ENCODE measurements at regions not wholly inside any gene's neighbourhood (a gene's known extent, or its start where the extent isn't known, plus 50 kb on each side); places are given as distances from the start of the nearest gene placed in this dataset.

DNA sequence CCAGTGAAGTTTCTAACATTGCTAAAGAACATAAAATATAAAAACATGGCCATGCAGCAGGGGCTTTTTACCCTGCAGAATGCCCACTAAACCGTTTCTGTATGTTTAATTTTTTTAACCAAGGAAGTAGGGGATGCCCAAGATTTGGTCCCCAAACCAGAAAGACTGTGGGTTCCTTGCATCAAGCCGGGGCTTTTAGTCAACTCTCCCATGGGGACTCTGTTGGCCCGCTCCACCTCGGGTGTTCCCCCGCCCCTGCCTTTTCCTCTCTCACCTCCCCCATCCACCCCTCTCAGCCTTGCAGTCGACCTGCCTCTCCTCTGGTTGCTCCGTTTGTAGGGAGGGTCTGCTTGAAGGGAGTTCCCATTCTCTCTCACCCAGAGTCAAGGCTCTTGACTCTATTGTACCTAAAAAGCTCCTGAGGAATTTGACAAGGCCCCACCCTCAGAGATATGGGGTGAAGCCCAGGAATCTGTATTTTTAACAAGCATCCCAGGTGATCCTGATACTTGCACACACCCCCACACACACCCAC, 117.5 kb downstream of the TOMM20 start:
- intact Hi-C loops (cut with micrococcal nuclease; ENCODE audit: unreplicated experiment) = no loop called here
- DNase-seq (ENCODE audit: low spot score) = no peak
- Histone ChIP-seq H3K27me3 (replicated peaks; ENCODE audit: insufficient read depth, low read depth, low read length, poor library complexity) (no peaks in the 10 kb centered on the region), H3K36me3 (ENCODE audit: insufficient read depth, low read length, poor library complexity, severe bottlenecking) (no peaks in the 10 kb centered on the region), H3K4me3 (ENCODE audit: low read depth, low read length, poor library complexity, severe bottlenecking) (no peak overlapping the region), H3K9me3 (ENCODE audit: low read depth, low read length, poor library complexity, severe bottlenecking) (no peaks in the 10 kb centered on the region), H3K4me1 (ENCODE audit: insufficient read depth, low read length, poor library complexity, severe bottlenecking) (no peaks in the 10 kb centered on the region), H3K27ac (ENCODE audit: low read depth, low read length, poor library complexity, severe bottlenecking) (no peak overlapping the region)
- ChIA-PET POLR2A (ENCODE audit: low non-redundant PET) (no interaction called here), CTCF (no interaction called here)
- BruUV-seq (replicated peaks) = no TSS peak
- TF ChIP-seq, protein P1, sequence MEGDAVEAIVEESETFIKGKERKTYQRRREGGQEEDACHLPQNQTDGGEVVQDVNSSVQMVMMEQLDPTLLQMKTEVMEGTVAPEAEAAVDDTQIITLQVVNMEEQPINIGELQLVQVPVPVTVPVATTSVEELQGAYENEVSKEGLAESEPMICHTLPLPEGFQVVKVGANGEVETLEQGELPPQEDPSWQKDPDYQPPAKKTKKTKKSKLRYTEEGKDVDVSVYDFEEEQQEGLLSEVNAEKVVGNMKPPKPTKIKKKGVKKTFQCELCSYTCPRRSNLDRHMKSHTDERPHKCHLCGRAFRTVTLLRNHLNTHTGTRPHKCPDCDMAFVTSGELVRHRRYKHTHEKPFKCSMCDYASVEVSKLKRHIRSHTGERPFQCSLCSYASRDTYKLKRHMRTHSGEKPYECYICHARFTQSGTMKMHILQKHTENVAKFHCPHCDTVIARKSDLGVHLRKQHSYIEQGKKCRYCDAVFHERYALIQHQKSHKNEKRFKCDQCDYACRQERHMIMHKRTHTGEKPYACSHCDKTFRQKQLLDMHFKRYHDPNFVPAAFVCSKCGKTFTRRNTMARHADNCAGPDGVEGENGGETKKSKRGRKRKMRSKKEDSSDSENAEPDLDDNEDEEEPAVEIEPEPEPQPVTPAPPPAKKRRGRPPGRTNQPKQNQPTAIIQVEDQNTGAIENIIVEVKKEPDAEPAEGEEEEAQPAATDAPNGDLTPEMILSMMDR (conservative IDR thresholded peaks at IDR 0.05; ENCODE audit: low read depth, low read length) = no peak
- TF ChIP-seq EZH2 (IDR thresholded peaks at IDR 0.05; ENCODE audit: borderline replicate concordance, low read depth, low read length, poor library complexity, severe bottlenecking) = no peak

DNA sequence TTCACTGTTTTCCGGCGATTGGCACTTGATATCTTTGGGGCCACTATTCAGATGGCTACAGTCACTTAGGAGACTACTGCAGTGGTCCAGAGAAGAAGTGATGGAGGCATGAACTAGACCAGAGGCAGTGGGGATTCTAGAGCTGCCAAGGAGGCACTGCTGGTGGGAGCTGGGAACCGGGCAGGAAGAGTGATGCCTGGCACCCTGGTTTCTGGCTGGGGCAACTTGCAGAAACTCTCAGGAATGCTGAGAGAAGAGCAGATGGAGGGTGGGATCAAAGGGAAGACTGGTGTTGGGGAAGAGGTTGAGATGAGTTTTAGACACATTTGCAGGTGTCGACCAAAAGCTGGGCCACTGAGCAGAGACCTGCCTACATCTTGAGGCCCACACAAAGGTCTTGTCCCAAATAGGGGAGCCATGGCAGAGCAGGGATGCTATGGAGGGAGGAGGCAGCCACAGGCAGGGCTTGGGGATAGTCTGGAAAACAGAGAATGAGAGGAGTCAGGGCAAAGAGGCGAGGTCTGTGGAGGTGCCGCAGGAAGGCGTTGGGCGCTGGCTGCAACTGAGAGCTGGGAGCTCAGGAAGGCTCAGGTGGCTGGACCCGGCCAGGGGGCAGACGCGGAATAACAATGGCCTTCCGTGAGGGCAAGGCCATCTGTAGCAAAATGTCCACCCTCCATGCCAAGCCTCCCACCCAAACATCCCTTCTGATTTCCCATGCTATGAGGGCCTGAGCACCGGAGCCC, 118.9 kb downstream of the TOMM20 start:
- BruUV-seq (replicated peaks) = no TSS peak
- Histone ChIP-seq H3K36me3 (ENCODE audit: insufficient read depth, low read length, poor library complexity, severe bottlenecking) (no peaks in the 10 kb centered on the region), H3K4me1 (ENCODE audit: insufficient read depth, low read length, poor library complexity, severe bottlenecking) (no peaks in the 10 kb centered on the region), H3K9me3 (ENCODE audit: low read depth, low read length, poor library complexity, severe bottlenecking) (no peaks in the 10 kb centered on the region), H3K4me3 (ENCODE audit: low read depth, low read length, poor library complexity, severe bottlenecking) (no peak overlapping the region), H3K27ac (ENCODE audit: low read depth, low read length, poor library complexity, severe bottlenecking) (no peak overlapping the region), H3K27me3 (replicated peaks; ENCODE audit: insufficient read depth, low read depth, low read length, poor library complexity) (no peaks in the 10 kb centered on the region)
- CTCF ChIA-PET = no interaction called here
- intact Hi-C loops (cut with micrococcal nuclease; ENCODE audit: unreplicated experiment) = no loop called here
- no peak for TF ChIP-seq EZH2 (IDR thresholded peaks at IDR 0.05; ENCODE audit: borderline replicate concordance, low read depth, low read length, poor library complexity, severe bottlenecking)
- TF ChIP-seq, protein P1 (conservative IDR thresholded peaks at IDR 0.05; ENCODE audit: low read depth, low read length) = no peak
- no peak for DNase-seq (ENCODE audit: low spot score)
- POLR2A ChIA-PET (ENCODE audit: low non-redundant PET) = no interaction called here

DNA sequence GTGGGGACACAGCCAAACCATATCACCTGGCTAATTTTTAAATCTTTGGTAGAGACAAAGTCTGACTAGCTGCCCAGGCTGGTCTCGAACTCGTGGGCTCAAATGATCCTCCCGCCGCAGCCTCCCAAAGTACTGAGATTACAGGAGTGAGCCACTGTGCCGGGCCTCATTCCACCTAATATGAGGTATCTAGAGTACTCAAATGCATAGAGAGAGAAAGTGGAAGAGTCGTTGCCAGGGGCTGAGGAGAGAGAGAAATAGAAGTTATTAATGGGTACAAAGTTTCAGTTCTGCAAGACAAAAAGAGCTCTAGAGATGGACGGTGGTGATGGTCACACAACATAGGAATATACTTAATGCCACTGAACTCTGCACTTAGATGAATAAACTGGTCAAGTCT, 119.6 kb downstream of the TOMM20 start:
- H3K4me3 ChIP-seq (ENCODE audit: low read depth, low read length, poor library complexity, severe bottlenecking) = no peak overlapping the region
- intact Hi-C loops (cut with micrococcal nuclease; ENCODE audit: unreplicated experiment) = no loop called here
- no TSS peak for BruUV-seq (replicated peaks)
- no peak for DNase-seq (ENCODE audit: low spot score)
- H3K4me1 ChIP-seq (ENCODE audit: insufficient read depth, low read length, poor library complexity, severe bottlenecking) = no peaks in the 10 kb centered on the region
- H3K9me3 ChIP-seq (ENCODE audit: low read depth, low read length, poor library complexity, severe bottlenecking) = no peaks in the 10 kb centered on the region
- H3K36me3 ChIP-seq (ENCODE audit: insufficient read depth, low read length, poor library complexity, severe bottlenecking) = no peaks in the 10 kb centered on the region
- H3K27me3 ChIP-seq (replicated peaks; ENCODE audit: insufficient read depth, low read depth, low read length, poor library complexity) = no peaks in the 10 kb centered on the region
- no peak overlapping the region for H3K27ac ChIP-seq (ENCODE audit: low read depth, low read length, poor library complexity, severe bottlenecking)
- POLR2A ChIA-PET (ENCODE audit: low non-redundant PET) = no interaction called here
- CTCF ChIA-PET = no interaction called here
- TF ChIP-seq EZH2 (IDR thresholded peaks at IDR 0.05; ENCODE audit: borderline replicate concordance, low read depth, low read length, poor library complexity, severe bottlenecking) = no peak
- TF ChIP-seq, protein P1 (conservative IDR thresholded peaks at IDR 0.05; ENCODE audit: low read depth, low read length) = no peak
